GM19324 (cell line): ENCODE measurements at regions not wholly inside any gene's neighbourhood (a gene's known extent, or its start where the extent isn't known, plus 50 kb on each side); places are given as distances from the start of the nearest gene placed in this dataset.
"Not testable (repeated sequence)": the region's sequence is repeated elsewhere in the genome, so short reads cannot be mapped to it uniquely, and the experiment has no call there.

ENCODE experiments used
- ATAC-seq: cut with Tn5 transposase; IDR thresholded peaks from one replicate; pipeline ENCODE4 v1.9.1; 2021; ENCODE audit warnings: mild to moderate bottlenecking, moderate library complexity; ENCODE audit not compliant: unreplicated experiment, low FRiP score

GRCh38 chr9:90219548-90220118 lies 423.0 kb downstream of the DIRAS2 start:
- no peak for ATAC-seq

- ATAC-seq, result not testable (repeated sequence)
These were observed 420.7 kb downstream of the DIRAS2 start for GRCh38 chr9:90221899-90222298.

GRCh38 chr9:90226839-90227338 lies 415.7 kb downstream of the DIRAS2 start:
- ATAC-seq, result not testable (repeated sequence)

- not testable (repeated sequence) for ATAC-seq
These were observed 409.5 kb downstream of the DIRAS2 start for GRCh38 chr9:90233081-90233480.

GRCh38 chr9:90240541-90240940 lies 402.1 kb downstream of the DIRAS2 start:
- ATAC-seq, result no peak

- ATAC-seq, result no peak
These were observed 397.0 kb downstream of the DIRAS2 start for GRCh38 chr9:90245661-90246060.

- ATAC-seq, result no peak
These were observed 393.5 kb downstream of the DIRAS2 start for GRCh38 chr9:90249094-90249493.

- ATAC-seq, result no peak
These were observed 391.3 kb downstream of the DIRAS2 start for GRCh38 chr9:90251316-90251715.

GRCh38 chr9:90256345-90256744 lies 386.3 kb downstream of the DIRAS2 start:
- ATAC-seq, result no peak

GRCh38 chr9:90259311-90260246 lies 383.0 kb downstream of the DIRAS2 start:
- ATAC-seq, result peak; percentile 76

- ATAC-seq, result no peak
These were observed 380.9 kb downstream of the DIRAS2 start for GRCh38 chr9:90261698-90262097.

GRCh38 chr9:90268613-90269012 lies 374.0 kb downstream of the DIRAS2 start:
- ATAC-seq, result no peak

- no peak for ATAC-seq
These were observed 370.9 kb downstream of the DIRAS2 start for GRCh38 chr9:90271707-90272106.

- ATAC-seq, result no peak
These were observed 367.9 kb downstream of the DIRAS2 start for GRCh38 chr9:90274725-90275124.

GRCh38 chr9:90285946-90286345 lies 356.7 kb downstream of the DIRAS2 start:
- ATAC-seq, result no peak

GRCh38 chr9:90287567-90288274 lies 354.9 kb downstream of the DIRAS2 start:
- peak; percentile 81 for ATAC-seq

- ATAC-seq, result no peak
These were observed 354.4 kb downstream of the DIRAS2 start for GRCh38 chr9:90288275-90288639.

GRCh38 chr9:90290716-90291485 lies 351.7 kb downstream of the DIRAS2 start:
- ATAC-seq, result no peak

GRCh38 chr9:90296539-90296938 lies 346.1 kb downstream of the DIRAS2 start:
- ATAC-seq, result no peak

GRCh38 chr9:90299968-90300367 lies 342.7 kb downstream of the DIRAS2 start:
- ATAC-seq, result no peak
